Bronchial epithelial cell (primary cell): ENCODE measurements at regions not wholly inside any gene's neighbourhood (a gene's known extent, or its start where the extent isn't known, plus 50 kb on each side); places are given as distances from the start of the nearest gene placed in this dataset.

Experiments used
- DNase-seq: peaks from one replicate; pipeline ENCODE4 v3.0.0-alpha.2; 2010; ENCODE audit warnings: low read depth
- FAIRE-seq: peaks from 2 replicates; lab custom pipeline; 2011; peaks lifted over from hg19 to GRCh38; lab: Jason Lieb, UNC
- H3K27me3 ChIP-seq: 2 replicates; pipeline ENCODE4 v1.5.1; 2011; ENCODE audit warnings: low read length; ENCODE audit not compliant: control insufficient read depth, insufficient read depth
- H3K36me3 ChIP-seq: 2 replicates; pipeline ENCODE4 v1.5.1; 2011; ENCODE audit warnings: low read length; ENCODE audit not compliant: control insufficient read depth, insufficient read depth
- H3K4me3 ChIP-seq: 2 replicates; pipeline ENCODE4 v1.5.1; 2011; ENCODE audit warnings: mild to moderate bottlenecking, low read depth, low read length, control low read depth
- TF ChIP-seq, protein P1 (sequence below): IDR thresholded peaks from 2 replicates; pipeline ENCODE4 v1.5.1; 2011; ENCODE audit warnings: mild to moderate bottlenecking, moderate library complexity, low read length, control low read depth, inconsistent platforms; ENCODE audit not compliant: insufficient read depth, severe bottlenecking

GRCh38 chrX:113833096-113834055 lies 750.5 kb upstream of the HTR2C start:
- TF ChIP-seq, protein P1, sequence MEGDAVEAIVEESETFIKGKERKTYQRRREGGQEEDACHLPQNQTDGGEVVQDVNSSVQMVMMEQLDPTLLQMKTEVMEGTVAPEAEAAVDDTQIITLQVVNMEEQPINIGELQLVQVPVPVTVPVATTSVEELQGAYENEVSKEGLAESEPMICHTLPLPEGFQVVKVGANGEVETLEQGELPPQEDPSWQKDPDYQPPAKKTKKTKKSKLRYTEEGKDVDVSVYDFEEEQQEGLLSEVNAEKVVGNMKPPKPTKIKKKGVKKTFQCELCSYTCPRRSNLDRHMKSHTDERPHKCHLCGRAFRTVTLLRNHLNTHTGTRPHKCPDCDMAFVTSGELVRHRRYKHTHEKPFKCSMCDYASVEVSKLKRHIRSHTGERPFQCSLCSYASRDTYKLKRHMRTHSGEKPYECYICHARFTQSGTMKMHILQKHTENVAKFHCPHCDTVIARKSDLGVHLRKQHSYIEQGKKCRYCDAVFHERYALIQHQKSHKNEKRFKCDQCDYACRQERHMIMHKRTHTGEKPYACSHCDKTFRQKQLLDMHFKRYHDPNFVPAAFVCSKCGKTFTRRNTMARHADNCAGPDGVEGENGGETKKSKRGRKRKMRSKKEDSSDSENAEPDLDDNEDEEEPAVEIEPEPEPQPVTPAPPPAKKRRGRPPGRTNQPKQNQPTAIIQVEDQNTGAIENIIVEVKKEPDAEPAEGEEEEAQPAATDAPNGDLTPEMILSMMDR, result no peak
- Histone ChIP-seq H3K36me3 (no peaks in the 10 kb centered on the region), H3K4me3 (no peak overlapping the region), H3K27me3 (no peaks in the 10 kb centered on the region)
- FAIRE-seq (no peak), DNase-seq (no peak)

DNA sequence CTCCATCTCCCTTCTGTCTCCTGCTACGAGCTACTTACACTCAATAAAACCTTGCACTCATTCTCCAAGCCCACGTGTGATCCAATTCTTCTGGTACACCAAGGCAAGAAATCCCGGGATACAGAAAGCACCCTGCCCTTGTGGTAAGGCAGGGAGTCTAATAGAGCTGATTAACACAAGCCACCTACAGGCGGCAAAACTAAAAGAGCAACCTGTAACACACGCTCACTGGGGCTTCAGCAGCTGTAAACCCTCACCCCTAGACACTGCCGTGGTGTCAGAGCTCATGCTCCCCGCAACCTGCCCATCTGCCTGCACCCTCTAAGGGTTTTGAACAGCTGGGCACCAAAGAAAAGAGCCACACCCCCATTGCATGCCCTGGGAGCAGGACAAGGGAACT lies 755.4 kb upstream of the HTR2C start:
- Histone ChIP-seq H3K36me3 (no peaks in the 10 kb centered on the region), H3K27me3 (no peaks in the 10 kb centered on the region), H3K4me3 (no peak overlapping the region)
- TF ChIP-seq, protein P1, result no peak
- DNase-seq (no peak), FAIRE-seq (no peak)

- Histone ChIP-seq H3K27me3 (no peaks in the 10 kb centered on the region), H3K36me3 (no peaks in the 10 kb centered on the region), H3K4me3 (no peak overlapping the region)
- FAIRE-seq, result no peak
- TF ChIP-seq, protein P1, result no peak
- no peak for DNase-seq
Measured at GRCh38 chrX:113818346-113818745, 765.5 kb upstream of the HTR2C start.

DNA sequence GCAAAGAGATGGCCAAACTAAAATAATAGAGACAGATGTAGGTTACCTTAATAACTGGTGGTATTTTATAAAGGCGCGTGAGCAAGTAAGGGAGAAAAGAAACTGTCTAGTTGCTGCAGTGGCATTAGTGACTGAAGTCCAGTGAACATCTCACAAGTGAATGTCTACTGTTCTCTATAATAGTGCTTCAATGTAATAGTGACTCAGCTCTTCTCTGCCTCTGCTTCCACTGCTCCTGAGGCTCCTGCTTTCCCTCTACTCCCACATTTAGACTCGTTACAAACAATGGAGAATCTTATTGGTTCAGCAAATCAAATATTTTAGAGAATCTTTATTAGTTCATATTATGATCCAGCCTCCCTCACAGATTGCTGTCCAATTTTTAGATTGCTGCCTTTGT lies 779.1 kb upstream of the HTR2C start:
- DNase-seq (no peak), FAIRE-seq (no peak)
- TF ChIP-seq, protein P1, result no peak
- Histone ChIP-seq H3K36me3 (no peaks in the 10 kb centered on the region), H3K27me3 (no peaks in the 10 kb centered on the region), H3K4me3 (no peak overlapping the region)

DNA sequence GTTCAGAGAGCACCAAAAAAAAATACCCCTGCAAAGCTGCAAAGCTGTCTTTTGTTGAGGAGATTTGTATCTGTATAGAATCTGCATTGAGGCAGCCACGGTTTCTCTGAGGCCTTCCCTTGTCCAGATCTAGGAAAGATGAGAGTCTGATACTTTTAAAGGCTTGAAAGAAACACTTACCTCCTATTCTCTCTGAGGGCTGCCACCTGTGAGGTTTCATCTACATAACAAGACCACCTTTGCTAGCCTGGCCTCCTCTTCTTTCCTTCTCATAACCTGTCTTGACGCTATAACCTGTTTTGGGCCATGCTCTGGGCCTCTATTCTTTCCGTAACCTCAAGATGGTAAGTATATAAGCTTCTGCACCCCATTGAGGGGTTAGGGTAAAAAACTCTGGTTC lies 779.6 kb upstream of the HTR2C start:
- no peak for FAIRE-seq
- no peak overlapping the region for H3K4me3 ChIP-seq
- TF ChIP-seq, protein P1, result no peak
- H3K27me3 ChIP-seq, result no peaks in the 10 kb centered on the region
- DNase-seq, result no peak
- no peaks in the 10 kb centered on the region for H3K36me3 ChIP-seq
